K562 (cell line): ENCODE measurements at regions not wholly inside any gene's neighbourhood (a gene's known extent, or its start where the extent isn't known, plus 50 kb on each side); places are given as distances from the start of the nearest gene placed in this dataset.
A peak's percentile ranks its signal among the peaks of the same experiment; 100 is the strongest.

ENCODE experiments used
- BACH1 ChIP-seq: fragments of 200-800 bp; sonication (Bioruptor generic); IDR thresholded peaks from 2 replicates; pipeline ENCODE4 v1.6.1; 2016; ENCODE audit warnings: missing genetic modification characterization, missing compliant biosample characterization
- CCNT2 ChIP-seq: IDR thresholded peaks from 2 replicates; pipeline ENCODE4 v1.6.1; 2011; ENCODE audit warnings: borderline replicate concordance, low read depth, mild to moderate bottlenecking, moderate library complexity, mixed read lengths, low read length; ENCODE audit not compliant: insufficient read length; ENCODE audit errors: extremely low read depth
- CTCFL ChIP-seq: IDR thresholded peaks from 2 replicates; pipeline ENCODE4 v1.6.1; 2011; ENCODE audit warnings: borderline replicate concordance, low read depth, mild to moderate bottlenecking, moderate library complexity, low read length; ENCODE audit not compliant: insufficient read depth, poor library complexity, severe bottlenecking
- HDGF ChIP-seq: fragments of 450-650 bp; IDR thresholded peaks from 2 replicates; pipeline ENCODE4 v1.6.1; 2016
- HMBOX1 ChIP-seq: sonication (generic); IDR thresholded peaks from 2 replicates; pipeline ENCODE4 v1.6.1; 2016
- HMG20A ChIP-seq: fragments of 450-650 bp; formaldehyde crosslinking; conservative IDR thresholded peaks from 2 replicates; pipeline ENCODE4 v1.4.0; 2020; ENCODE audit warnings: mild to moderate bottlenecking, mixed read lengths
- MCM2 ChIP-seq: fragments of 450-650 bp; IDR thresholded peaks from 2 replicates; pipeline ENCODE4 v1.6.1; 2017; ENCODE audit warnings: low read depth, mild to moderate bottlenecking
- MCM5 ChIP-seq: fragments of 450-650 bp; IDR thresholded peaks from 2 replicates; pipeline ENCODE4 v1.6.1; 2016; ENCODE audit warnings: low read depth
- MTA3 ChIP-seq: fragments of 450-650 bp; formaldehyde crosslinking; IDR thresholded peaks from 2 replicates; pipeline ENCODE4 v1.6.1; 2017; ENCODE audit warnings: mild to moderate bottlenecking, borderline replicate concordance
- NRF1 ChIP-seq, 2 experiments: fragments of 450-650 bp; IDR thresholded peaks in 1 of 2; conservative IDR thresholded peaks in 1 of 2; 2 replicates each; pipeline ENCODE4 v1.6.1; 2014; ENCODE audit warnings: mild to moderate bottlenecking in 2 of 2
- PHTF2 ChIP-seq: fragments of 250-450 bp; sonication (Bioruptor Pico); IDR thresholded peaks from 2 replicates; pipeline ENCODE4 v1.5.0; 2021; ENCODE audit warnings: mild to moderate bottlenecking
- SNIP1 ChIP-seq: fragments of 450-650 bp; IDR thresholded peaks from 2 replicates; pipeline ENCODE4 v1.7.1; 2017; ENCODE audit warnings: low read depth, mild to moderate bottlenecking
- TEAD2 ChIP-seq: fragments of 450-650 bp; IDR thresholded peaks from 2 replicates; pipeline ENCODE4 v1.6.1; 2016; ENCODE audit warnings: missing genetic modification characterization, control low read depth, missing compliant biosample characterization
- TGIF2 ChIP-seq: sonication (generic); formaldehyde crosslinking; IDR thresholded peaks from 2 replicates; pipeline ENCODE4 v1.8.1; 2022; ENCODE audit warnings: mild to moderate bottlenecking, missing genetic modification reagents, moderate library complexity
- UBTF ChIP-seq, 2 experiments: IDR thresholded peaks; 2 replicates each; pipeline ENCODE4 v1.6.1; 2012; ENCODE audit warnings: improper control_type of control experiment in 2 of 2, low read depth in 2 of 2, low read length in 2 of 2, borderline replicate concordance in 1 of 2
- ZFP36 ChIP-seq: fragments of 150-350 bp; IDR thresholded peaks from 2 replicates; pipeline ENCODE4 v1.6.1; 2018; ENCODE audit warnings: low read length, low read depth; ENCODE audit not compliant: partially characterized antibody
- ZFP91 ChIP-seq: sonication (generic); formaldehyde crosslinking; IDR thresholded peaks from 2 replicates; pipeline ENCODE4 v1.8.0; 2022; ENCODE audit warnings: mild to moderate bottlenecking, missing genetic modification reagents
- ZNF197 ChIP-seq: fragments of 200-800 bp; sonication (Bioruptor generic); IDR thresholded peaks from 2 replicates; pipeline ENCODE4 v1.6.1; 2016; ENCODE audit warnings: low read depth, missing genetic modification characterization, missing compliant biosample characterization
- ZNF707 ChIP-seq: fragments of 250-450 bp; sonication (Bioruptor Pico); conservative IDR thresholded peaks from 2 replicates; pipeline ENCODE4 v1.8.0; 2022; ENCODE audit warnings: inconsistent platforms, mild to moderate bottlenecking, moderate library complexity
- ZNF780A ChIP-seq: fragments of 250-450 bp; sonication (Bioruptor Pico); IDR thresholded peaks from 2 replicates; pipeline ENCODE4 v1.5.0; 2021; ENCODE audit warnings: mild to moderate bottlenecking

- TF ChIP-seq ZFP91 (CRISPR knock-in tag) (no peak), ZNF197 (CRISPR knock-in tag) (no peak), ZFP36 (no peak), PHTF2 (no peak), SNIP1 (no peak), NRF1 (conservative IDR thresholded peaks at IDR 0.05 in 1 of 2, IDR thresholded peaks at IDR 0.05 in 1 of 2) (peak; percentile 74 to 75), UBTF (IDR thresholded peaks at IDR 0.05; ENCODE audit: borderline replicate concordance in 1 of 2, low read depth in 2 of 2, low read length in 2 of 2) (peak in 1 of 2 experiments; percentile 53; a peak in 1 of 4 replicates), BACH1 (tag) (no peak), CCNT2 (no peak), HMBOX1 (no peak), ZNF780A (CRISPR knock-in tag) (no peak), ZNF707 (CRISPR knock-in tag) (no peak), TGIF2 (CRISPR knock-in tag) (no peak), HDGF (no peak), HMG20A (no peak), MTA3 (peak; percentile 9; the same call in 1 of the 2 replicates), CTCFL (no peak), TEAD2 (no peak), MCM5 (no peak), MCM2 (no peak)
Observed at GRCh38 chr19:27793644-27794493, 1419.1 kb downstream of the UQCRFS1 start (continued).
